ENCODE measurements at regions not wholly inside any gene's neighbourhood (a gene's known extent, or its start where the extent isn't known, plus 50 kb on each side); places are given as distances from the start of the nearest gene placed in this dataset.

- TF ChIP-seq, protein P1, sequence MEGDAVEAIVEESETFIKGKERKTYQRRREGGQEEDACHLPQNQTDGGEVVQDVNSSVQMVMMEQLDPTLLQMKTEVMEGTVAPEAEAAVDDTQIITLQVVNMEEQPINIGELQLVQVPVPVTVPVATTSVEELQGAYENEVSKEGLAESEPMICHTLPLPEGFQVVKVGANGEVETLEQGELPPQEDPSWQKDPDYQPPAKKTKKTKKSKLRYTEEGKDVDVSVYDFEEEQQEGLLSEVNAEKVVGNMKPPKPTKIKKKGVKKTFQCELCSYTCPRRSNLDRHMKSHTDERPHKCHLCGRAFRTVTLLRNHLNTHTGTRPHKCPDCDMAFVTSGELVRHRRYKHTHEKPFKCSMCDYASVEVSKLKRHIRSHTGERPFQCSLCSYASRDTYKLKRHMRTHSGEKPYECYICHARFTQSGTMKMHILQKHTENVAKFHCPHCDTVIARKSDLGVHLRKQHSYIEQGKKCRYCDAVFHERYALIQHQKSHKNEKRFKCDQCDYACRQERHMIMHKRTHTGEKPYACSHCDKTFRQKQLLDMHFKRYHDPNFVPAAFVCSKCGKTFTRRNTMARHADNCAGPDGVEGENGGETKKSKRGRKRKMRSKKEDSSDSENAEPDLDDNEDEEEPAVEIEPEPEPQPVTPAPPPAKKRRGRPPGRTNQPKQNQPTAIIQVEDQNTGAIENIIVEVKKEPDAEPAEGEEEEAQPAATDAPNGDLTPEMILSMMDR (IDR thresholded peaks at IDR 0.05), result no peak
- TF ChIP-seq POLR2A (IDR thresholded peaks at IDR 0.05), result no peak
Measured at GRCh38 chr11:80331694-80332093, 890.9 kb upstream of the TENM4 start.

Measured in heart left ventricle (tissue), 13 donors.